ENCODE measurements at regions not wholly inside any gene's neighbourhood (a gene's known extent, or its start where the extent isn't known, plus 50 kb on each side); places are given as distances from the start of the nearest gene placed in this dataset.

- TF ChIP-seq CTCF (IDR thresholded peaks at IDR 0.05), result no peak
- no peak for TF ChIP-seq POLR2A (IDR thresholded peaks at IDR 0.05)
Measured at GRCh38 chr2:157173740-157174184, 83.7 kb upstream of the GALNT5 start.

All from heart left ventricle (tissue), 13 donors.